ENCODE measurements at regions not wholly inside any gene's neighbourhood (a gene's known extent, or its start where the extent isn't known, plus 50 kb on each side); places are given as distances from the start of the nearest gene placed in this dataset.

GRCh38 chr14:98226411-98226810, 1045.6 kb downstream of the BCL11B start:
- DNase-seq (ENCODE audit: low spot score): no peak

- DNase-seq (ENCODE audit: low spot score): no peak
Measured at GRCh38 chr14:98227000-98227726, 1044.8 kb downstream of the BCL11B start.

GRCh38 chr14:98227727-98228111, 1044.3 kb downstream of the BCL11B start:
- DNase-seq (ENCODE audit: low spot score): no peak

GRCh38 chr14:98229656-98230366, 1042.2 kb downstream of the BCL11B start:
- no peak for DNase-seq (ENCODE audit: low spot score)

- no peak for DNase-seq (ENCODE audit: low spot score)
Measured at GRCh38 chr14:98230411-98230810, 1041.6 kb downstream of the BCL11B start.

GRCh38 chr14:98231210-98231609, 1040.8 kb downstream of the BCL11B start:
- no peak for DNase-seq (ENCODE audit: low spot score)

GRCh38 chr14:98233656-98234055, 1038.3 kb downstream of the BCL11B start:
- DNase-seq (ENCODE audit: low spot score): no peak

GRCh38 chr14:98234208-98234607, 1037.8 kb downstream of the BCL11B start:
- DNase-seq (ENCODE audit: low spot score): no peak

GRCh38 chr14:98236314-98236713, 1035.7 kb downstream of the BCL11B start:
- no peak for DNase-seq (ENCODE audit: low spot score)

GRCh38 chr14:98237939-98238338, 1034.1 kb downstream of the BCL11B start:
- DNase-seq (ENCODE audit: low spot score): no peak

- DNase-seq (ENCODE audit: low spot score): no peak
Measured at GRCh38 chr14:98240376-98240775, 1031.6 kb downstream of the BCL11B start.

GRCh38 chr14:98242903-98243302, 1029.1 kb downstream of the BCL11B start:
- no peak for DNase-seq (ENCODE audit: low spot score)

GRCh38 chr14:98243332-98243731, 1028.7 kb downstream of the BCL11B start:
- no peak for DNase-seq (ENCODE audit: low spot score)

GRCh38 chr14:98244162-98244948, 1027.6 kb downstream of the BCL11B start:
- DNase-seq (ENCODE audit: low spot score): no peak

GRCh38 chr14:98244966-98245569, 1026.9 kb downstream of the BCL11B start:
- no peak for DNase-seq (ENCODE audit: low spot score)

- DNase-seq (ENCODE audit: low spot score): no peak
Measured at GRCh38 chr14:98249057-98249456, 1022.9 kb downstream of the BCL11B start.

- no peak for DNase-seq (ENCODE audit: low spot score)
Measured at GRCh38 chr14:98249476-98249875, 1022.5 kb downstream of the BCL11B start.

- no peak for DNase-seq (ENCODE audit: low spot score)
Measured at GRCh38 chr14:98252820-98253219, 1019.2 kb downstream of the BCL11B start.

- peak; percentile 78 for DNase-seq (ENCODE audit: low spot score)
Measured at GRCh38 chr14:98259881-98260280, 1012.1 kb downstream of the BCL11B start.

GRCh38 chr14:98262566-98262965, 1009.4 kb downstream of the BCL11B start:
- DNase-seq (ENCODE audit: low spot score): no peak

- no peak for DNase-seq (ENCODE audit: low spot score)
Measured at GRCh38 chr14:98269533-98269932, 1002.5 kb downstream of the BCL11B start.

- DNase-seq (ENCODE audit: low spot score): no peak
Measured at GRCh38 chr14:98270201-98270600, 1001.8 kb downstream of the BCL11B start.
